G401 (cell line): ENCODE measurements at regions not wholly inside any gene's neighbourhood (a gene's known extent, or its start where the extent isn't known, plus 50 kb on each side); places are given as distances from the start of the nearest gene placed in this dataset.

Experiments
- DNase-seq: peaks from one replicate; pipeline ENCODE4 v3.0.0-alpha.2; 2015; ENCODE audit warnings: low spot score
- in situ Hi-C: cut with HindIII; loops from 2 replicates; pipeline ENCODE4 v1.10.0; 2016; ENCODE audit warnings: low sequenced_read_pairs, mixed read lengths

DNA sequence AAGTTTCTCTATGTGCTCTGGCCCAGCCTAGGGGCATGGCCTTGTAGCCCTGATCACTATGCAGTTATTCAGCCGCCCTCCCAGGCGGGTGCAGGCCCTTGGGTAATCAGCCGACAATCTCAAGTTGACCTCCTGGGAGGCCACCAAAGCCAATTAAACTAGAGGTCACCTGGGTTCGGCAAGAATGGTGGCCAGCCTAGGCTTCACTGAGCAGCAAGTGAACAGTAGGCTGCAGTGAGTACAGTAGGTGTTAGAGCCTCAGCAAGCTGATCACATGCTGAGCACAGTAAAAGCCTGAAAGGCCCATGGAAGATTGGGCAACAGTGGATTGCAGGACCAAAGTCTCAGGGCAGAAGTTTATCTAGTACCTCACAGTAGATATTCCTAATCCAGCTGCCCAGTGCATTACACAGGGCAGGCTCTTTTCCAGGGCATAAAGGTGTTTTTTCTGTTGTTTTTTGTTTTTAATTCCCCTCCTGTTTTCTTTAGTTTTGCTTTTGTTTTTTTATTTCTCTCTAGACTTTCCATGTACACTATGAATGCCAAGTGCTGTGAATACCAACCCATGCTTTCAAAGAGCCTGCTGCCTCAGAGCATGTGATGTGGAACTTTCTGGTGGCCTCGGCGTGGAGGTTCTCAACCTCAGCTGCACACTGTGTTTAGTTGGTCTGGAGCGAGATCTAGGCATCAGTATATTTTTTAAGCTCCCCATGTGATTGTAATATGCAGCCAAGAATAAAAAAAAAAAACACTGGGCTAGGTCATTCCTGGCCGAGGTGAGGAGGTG is 55.9 kb upstream of the ATL2 start:
- DNase-seq = no peak
- in situ Hi-C loops = no loop called here

DNA sequence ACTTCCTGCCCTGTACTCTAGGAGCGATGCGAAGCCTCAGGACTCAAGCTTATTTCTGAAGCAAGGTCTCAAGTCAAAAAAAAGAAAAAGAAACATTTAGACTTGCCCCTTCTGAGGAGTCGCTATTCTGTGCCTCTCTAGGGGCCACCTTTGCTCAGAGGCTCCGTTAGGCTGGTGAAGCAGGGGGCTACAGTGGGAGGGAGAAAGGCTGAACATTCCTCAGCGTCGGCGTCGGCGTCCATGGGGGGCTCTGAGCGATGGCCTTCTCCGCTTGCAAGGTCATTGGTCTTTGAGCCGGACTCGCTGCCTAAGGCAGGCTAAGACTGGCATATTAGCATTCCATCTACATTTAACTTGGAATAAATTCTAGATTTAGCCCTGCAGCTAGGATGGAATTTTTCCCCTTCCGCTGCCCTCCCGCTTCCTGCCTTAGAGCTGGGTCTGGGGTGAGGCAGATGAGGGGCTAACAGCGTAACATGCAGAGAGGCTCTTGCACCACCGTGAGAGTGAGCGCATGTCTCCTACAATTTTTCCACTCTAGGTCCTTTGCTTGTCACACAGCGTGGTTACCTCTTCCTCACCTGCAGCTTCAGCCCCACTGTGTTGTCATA is 53.6 kb upstream of the ATL2 start:
- DNase-seq = no peak
- in situ Hi-C loops = no loop called here

DNA sequence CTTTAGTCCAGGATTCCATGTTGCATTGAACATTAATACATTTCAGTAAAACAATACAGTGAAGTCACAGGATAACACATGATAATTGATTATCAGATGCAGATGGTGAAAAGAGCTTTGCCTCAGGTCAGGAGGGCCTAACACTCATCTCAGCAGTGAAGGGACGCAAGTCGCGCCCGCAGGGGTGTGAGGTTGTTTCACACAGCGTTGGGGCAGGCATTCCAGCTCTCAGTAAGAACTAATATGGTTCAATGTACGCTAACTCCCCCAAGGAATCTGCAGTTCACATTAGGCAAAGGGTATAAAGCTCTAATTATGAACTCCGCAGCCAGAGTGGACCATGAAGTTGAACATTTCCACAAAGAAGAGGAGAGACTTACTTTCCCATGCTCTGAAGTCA is 53.1 kb upstream of the ATL2 start:
- no peak for DNase-seq
- in situ Hi-C loops = no loop called here

DNA sequence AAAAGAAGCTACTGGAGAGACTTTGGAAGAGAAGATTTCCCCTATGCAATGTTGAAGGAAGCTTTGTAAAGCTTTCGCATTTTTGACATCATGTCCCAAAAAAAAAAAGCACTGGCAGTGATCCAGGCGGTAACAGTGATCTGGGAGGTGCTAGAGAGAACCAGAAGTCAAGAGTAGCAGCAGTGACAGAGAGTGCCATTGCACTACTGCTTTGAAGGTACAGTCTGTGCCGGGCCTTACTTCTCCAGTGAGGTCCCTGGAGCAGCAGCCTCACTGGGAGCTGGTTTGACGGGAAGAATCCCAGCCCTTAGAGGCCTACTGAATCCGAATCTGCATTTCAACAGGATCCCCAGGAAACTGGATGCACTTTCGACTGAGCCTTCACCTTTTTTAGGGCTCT is 50.9 kb upstream of the ATL2 start:
- in situ Hi-C loops = no loop called here
- no peak for DNase-seq

DNA sequence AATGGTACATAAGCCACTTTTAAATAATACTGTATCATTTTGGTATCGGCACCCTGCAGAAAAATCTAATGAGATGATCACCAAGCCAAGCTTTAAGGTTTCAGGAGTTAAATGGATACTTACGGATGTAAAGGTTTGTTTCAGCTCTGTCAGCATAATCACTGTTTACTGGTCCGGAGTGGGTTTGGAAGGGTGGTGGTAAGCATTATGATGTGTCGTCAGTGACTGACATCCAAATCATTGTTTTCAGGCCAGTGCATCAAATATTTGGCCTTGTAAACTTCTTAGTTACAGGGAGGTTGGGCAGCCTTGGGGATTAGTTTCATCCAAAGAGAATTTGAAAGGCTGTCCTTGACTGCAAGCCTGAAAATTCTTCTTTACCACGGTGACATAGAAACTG is 50.0 kb upstream of the ATL2 start:
- DNase-seq = no peak
- in situ Hi-C loops = no loop called here
